Loucy (cell line): ENCODE measurements at regions not wholly inside any gene's neighbourhood (a gene's known extent, or its start where the extent isn't known, plus 50 kb on each side); places are given as distances from the start of the nearest gene placed in this dataset.

Experiments
- CTCF ChIP-seq: fragments of 200-600 bp; sonication (generic); conservative IDR thresholded peaks from 2 replicates; pipeline ENCODE4 v1.5.1; 2014; ENCODE audit warnings: mild to moderate bottlenecking, antibody characterized with exemption, low read length
- EZH2phosphoT487 ChIP-seq: fragments of 200-600 bp; IDR thresholded peaks from 2 replicates; pipeline ENCODE4 v1.6.1; 2018; ENCODE audit warnings: antibody characterized with exemption, mild to moderate bottlenecking, moderate library complexity, borderline replicate concordance

GRCh38 chr4:154140869-154141268 is 350.7 kb downstream of the DCHS2 start:
- TF ChIP-seq CTCF (no peak), EZH2phosphoT487 (no peak)
